ENCODE measurements at regions not wholly inside any gene's neighbourhood (a gene's known extent, or its start where the extent isn't known, plus 50 kb on each side); places are given as distances from the start of the nearest gene placed in this dataset.

DNA sequence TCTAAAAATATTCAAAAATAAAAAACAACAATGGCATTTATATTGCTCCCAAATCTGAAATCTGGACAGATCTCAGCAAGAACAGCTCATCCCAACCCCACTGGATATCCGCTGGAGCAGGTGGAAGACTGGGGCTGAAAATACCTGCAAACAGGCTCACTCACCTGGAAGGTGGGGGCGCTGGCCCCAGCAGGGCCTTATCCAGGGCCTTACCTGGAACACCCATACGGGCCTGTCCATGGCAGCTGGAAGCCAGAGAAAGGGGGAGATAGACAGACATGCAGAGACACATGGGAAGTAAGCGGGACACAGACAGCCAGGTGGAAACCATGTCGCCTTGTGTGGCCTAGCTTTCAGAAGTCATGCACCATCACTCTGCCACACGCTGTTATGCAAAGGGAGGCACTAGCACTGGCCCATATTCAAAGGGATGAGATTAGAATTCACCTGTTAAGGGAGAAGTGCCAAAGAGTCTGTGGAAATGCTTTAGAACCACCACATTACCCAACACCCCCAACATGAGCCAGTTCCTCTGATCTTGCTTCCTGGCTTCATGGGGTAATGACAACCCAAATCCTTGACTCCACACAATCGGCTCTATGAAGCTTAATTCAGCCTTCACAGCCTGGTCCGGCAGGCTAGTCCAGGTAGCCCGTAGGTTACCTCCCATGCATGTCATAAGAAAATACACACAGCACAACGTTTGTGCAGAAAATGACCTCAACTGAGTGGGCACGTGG is 99.0 kb upstream of the CDYL start:
- Histone ChIP-seq H3K36me3 (ENCODE audit: insufficient read depth, low read length) (no peaks in the 10 kb centered on the region), H3K27ac (ENCODE audit: low read length) (no peak overlapping the region), H3F3A (ENCODE audit: insufficient read depth, low read length, poor library complexity, severe bottlenecking) (no peaks in the 10 kb centered on the region), H3K79me2 (replicated peaks; ENCODE audit: insufficient read depth, low read length) (no peaks in the 10 kb centered on the region), H3K27me3 (ENCODE audit: insufficient read depth, low read depth, low read length) (no peaks in the 10 kb centered on the region), H3K4me2 (ENCODE audit: low read length) (no peak overlapping the region), H3K9ac (ENCODE audit: low read length) (no peak overlapping the region), H3K9me3 (ENCODE audit: low read length) (no peaks in the 10 kb centered on the region), H3K9me2 (ENCODE audit: insufficient read depth, low read length) (no peaks in the 10 kb centered on the region), H4K20me1 (ENCODE audit: insufficient read depth) (no peaks in the 10 kb centered on the region), H2AFZ (ENCODE audit: low read depth, low read length) (no peak overlapping the region), H3K4me3 (ENCODE audit: low read length) (no peak overlapping the region)
- TF ChIP-seq EZH2 (IDR thresholded peaks at IDR 0.05; ENCODE audit: borderline replicate concordance, insufficient read depth, low read length, poor library complexity, severe bottlenecking): no peak
- TF ChIP-seq POLR2AphosphoS5 (IDR thresholded peaks at IDR 0.05): no peak
- TF ChIP-seq, protein P1, sequence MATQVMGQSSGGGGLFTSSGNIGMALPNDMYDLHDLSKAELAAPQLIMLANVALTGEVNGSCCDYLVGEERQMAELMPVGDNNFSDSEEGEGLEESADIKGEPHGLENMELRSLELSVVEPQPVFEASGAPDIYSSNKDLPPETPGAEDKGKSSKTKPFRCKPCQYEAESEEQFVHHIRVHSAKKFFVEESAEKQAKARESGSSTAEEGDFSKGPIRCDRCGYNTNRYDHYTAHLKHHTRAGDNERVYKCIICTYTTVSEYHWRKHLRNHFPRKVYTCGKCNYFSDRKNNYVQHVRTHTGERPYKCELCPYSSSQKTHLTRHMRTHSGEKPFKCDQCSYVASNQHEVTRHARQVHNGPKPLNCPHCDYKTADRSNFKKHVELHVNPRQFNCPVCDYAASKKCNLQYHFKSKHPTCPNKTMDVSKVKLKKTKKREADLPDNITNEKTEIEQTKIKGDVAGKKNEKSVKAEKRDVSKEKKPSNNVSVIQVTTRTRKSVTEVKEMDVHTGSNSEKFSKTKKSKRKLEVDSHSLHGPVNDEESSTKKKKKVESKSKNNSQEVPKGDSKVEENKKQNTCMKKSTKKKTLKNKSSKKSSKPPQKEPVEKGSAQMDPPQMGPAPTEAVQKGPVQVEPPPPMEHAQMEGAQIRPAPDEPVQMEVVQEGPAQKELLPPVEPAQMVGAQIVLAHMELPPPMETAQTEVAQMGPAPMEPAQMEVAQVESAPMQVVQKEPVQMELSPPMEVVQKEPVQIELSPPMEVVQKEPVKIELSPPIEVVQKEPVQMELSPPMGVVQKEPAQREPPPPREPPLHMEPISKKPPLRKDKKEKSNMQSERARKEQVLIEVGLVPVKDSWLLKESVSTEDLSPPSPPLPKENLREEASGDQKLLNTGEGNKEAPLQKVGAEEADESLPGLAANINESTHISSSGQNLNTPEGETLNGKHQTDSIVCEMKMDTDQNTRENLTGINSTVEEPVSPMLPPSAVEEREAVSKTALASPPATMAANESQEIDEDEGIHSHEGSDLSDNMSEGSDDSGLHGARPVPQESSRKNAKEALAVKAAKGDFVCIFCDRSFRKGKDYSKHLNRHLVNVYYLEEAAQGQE (IDR thresholded peaks at IDR 0.05; ENCODE audit: borderline replicate concordance): no peak
- TF ChIP-seq EP300 (conservative IDR thresholded peaks at IDR 0.05; ENCODE audit: poor library complexity, severe bottlenecking): no peak
- no peak for TF ChIP-seq SMC3 (conservative IDR thresholded peaks at IDR 0.05; ENCODE audit: poor library complexity)
- TF ChIP-seq, protein P2, sequence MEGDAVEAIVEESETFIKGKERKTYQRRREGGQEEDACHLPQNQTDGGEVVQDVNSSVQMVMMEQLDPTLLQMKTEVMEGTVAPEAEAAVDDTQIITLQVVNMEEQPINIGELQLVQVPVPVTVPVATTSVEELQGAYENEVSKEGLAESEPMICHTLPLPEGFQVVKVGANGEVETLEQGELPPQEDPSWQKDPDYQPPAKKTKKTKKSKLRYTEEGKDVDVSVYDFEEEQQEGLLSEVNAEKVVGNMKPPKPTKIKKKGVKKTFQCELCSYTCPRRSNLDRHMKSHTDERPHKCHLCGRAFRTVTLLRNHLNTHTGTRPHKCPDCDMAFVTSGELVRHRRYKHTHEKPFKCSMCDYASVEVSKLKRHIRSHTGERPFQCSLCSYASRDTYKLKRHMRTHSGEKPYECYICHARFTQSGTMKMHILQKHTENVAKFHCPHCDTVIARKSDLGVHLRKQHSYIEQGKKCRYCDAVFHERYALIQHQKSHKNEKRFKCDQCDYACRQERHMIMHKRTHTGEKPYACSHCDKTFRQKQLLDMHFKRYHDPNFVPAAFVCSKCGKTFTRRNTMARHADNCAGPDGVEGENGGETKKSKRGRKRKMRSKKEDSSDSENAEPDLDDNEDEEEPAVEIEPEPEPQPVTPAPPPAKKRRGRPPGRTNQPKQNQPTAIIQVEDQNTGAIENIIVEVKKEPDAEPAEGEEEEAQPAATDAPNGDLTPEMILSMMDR (IDR thresholded peaks at IDR 0.05; ENCODE audit: poor library complexity, severe bottlenecking): no peak
- no peak for TF ChIP-seq TAF1 (IDR thresholded peaks at IDR 0.05; ENCODE audit: low read depth)
- no peak for TF ChIP-seq MXI1 (conservative IDR thresholded peaks at IDR 0.05; ENCODE audit: poor library complexity, severe bottlenecking)
- no peak for TF ChIP-seq RAD21 (conservative IDR thresholded peaks at IDR 0.05)

DNA sequence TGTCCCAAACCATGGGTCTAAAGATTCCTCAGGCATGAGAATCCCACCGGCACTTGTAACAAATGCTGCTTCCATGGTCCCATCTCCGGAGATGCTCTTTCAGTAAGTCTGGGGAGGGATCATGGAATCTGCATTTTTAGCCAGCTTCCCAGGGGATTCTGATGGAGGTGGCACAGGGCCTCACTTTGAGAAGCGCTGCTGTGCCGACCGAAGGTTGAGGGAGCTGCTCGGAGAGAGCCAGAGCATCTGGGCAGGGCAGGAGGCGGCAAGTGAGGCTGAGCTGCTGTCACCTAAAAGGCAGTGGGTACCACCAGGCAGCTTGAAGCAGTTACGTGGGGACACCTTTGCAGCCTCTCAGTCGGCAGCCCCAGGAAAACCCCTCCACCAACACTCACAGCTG is 100.2 kb upstream of the CDYL start:
- H3K27ac ChIP-seq (ENCODE audit: low read length): no peak overlapping the region
- no peak for TF ChIP-seq SMC3 (conservative IDR thresholded peaks at IDR 0.05; ENCODE audit: poor library complexity)
- TF ChIP-seq EZH2 (IDR thresholded peaks at IDR 0.05; ENCODE audit: borderline replicate concordance, insufficient read depth, low read length, poor library complexity, severe bottlenecking): no peak
- TF ChIP-seq, protein P2 (IDR thresholded peaks at IDR 0.05; ENCODE audit: poor library complexity, severe bottlenecking): no peak
- no peak for TF ChIP-seq MXI1 (conservative IDR thresholded peaks at IDR 0.05; ENCODE audit: poor library complexity, severe bottlenecking)
- TF ChIP-seq RAD21 (conservative IDR thresholded peaks at IDR 0.05): no peak
- no peak for TF ChIP-seq EP300 (conservative IDR thresholded peaks at IDR 0.05; ENCODE audit: poor library complexity, severe bottlenecking)
- no peak for TF ChIP-seq TAF1 (IDR thresholded peaks at IDR 0.05; ENCODE audit: low read depth)
- TF ChIP-seq POLR2AphosphoS5 (IDR thresholded peaks at IDR 0.05): no peak
- TF ChIP-seq, protein P1 (IDR thresholded peaks at IDR 0.05; ENCODE audit: borderline replicate concordance): no peak
- no peaks in the 10 kb centered on the region for H3F3A ChIP-seq (ENCODE audit: insufficient read depth, low read length, poor library complexity, severe bottlenecking)

More for the DNA sequence above, 100.2 kb upstream of the CDYL start:
- Histone ChIP-seq H3K9ac (ENCODE audit: low read length) (no peak overlapping the region), H3K4me3 (ENCODE audit: low read length) (no peak overlapping the region), H3K36me3 (ENCODE audit: insufficient read depth, low read length) (no peaks in the 10 kb centered on the region), H3K9me2 (ENCODE audit: insufficient read depth, low read length) (no peaks in the 10 kb centered on the region), H4K20me1 (ENCODE audit: insufficient read depth) (no peaks in the 10 kb centered on the region), H2AFZ (ENCODE audit: low read depth, low read length) (no peak overlapping the region), H3K79me2 (replicated peaks; ENCODE audit: insufficient read depth, low read length) (no peaks in the 10 kb centered on the region), H3K27me3 (ENCODE audit: insufficient read depth, low read depth, low read length) (no peaks in the 10 kb centered on the region), H3K9me3 (ENCODE audit: low read length) (no peaks in the 10 kb centered on the region), H3K4me2 (ENCODE audit: low read length) (no peak overlapping the region)
